Liver (tissue), 8 donors: ENCODE measurements at regions not wholly inside any gene's neighbourhood (a gene's known extent, or its start where the extent isn't known, plus 50 kb on each side); places are given as distances from the start of the nearest gene placed in this dataset.

Source experiments
- DNase-seq: peaks from one replicate; pipeline ENCODE4 v3.0.0-alpha.2; 2017; ENCODE audit warnings: low spot score
- H3K27ac ChIP-seq, 2 donors: one replicate each; pipeline ENCODE4 v1.7.0; 2013; ENCODE audit warnings: inconsistent platforms in 2 of 2, low read length in 2 of 2, control low read depth in 1 of 2, low read depth in 1 of 2, mild to moderate bottlenecking in 1 of 2
- H3K27me3 ChIP-seq, 4 donors: one replicate each; pipeline versions ENCODE4 v1.6.1 to v1.7.0; 2013; ENCODE audit warnings: low read length in 3 of 4, inconsistent platforms in 1 of 4, mild to moderate bottlenecking in 1 of 4, moderate library complexity in 1 of 4; ENCODE audit not compliant: control insufficient read depth in 4 of 4, insufficient read depth in 4 of 4
- H3K36me3 ChIP-seq, 4 donors: one replicate each; pipeline versions ENCODE4 v1.6.1 to v1.7.0; 2013; ENCODE audit warnings: low read length in 3 of 4, mild to moderate bottlenecking in 3 of 4, low read depth in 1 of 4, moderate library complexity in 1 of 4; ENCODE audit not compliant: control insufficient read depth in 4 of 4, insufficient read depth in 3 of 4
- H3K4me1 ChIP-seq, 4 donors: one replicate each; pipeline versions ENCODE4 v1.6.1 to v1.7.0; 2013; ENCODE audit warnings: low read length in 3 of 4, mild to moderate bottlenecking in 3 of 4, moderate library complexity in 1 of 4; ENCODE audit not compliant: control insufficient read depth in 4 of 4, insufficient read depth in 4 of 4
- H3K4me3 ChIP-seq, 3 donors: one replicate each; pipeline versions ENCODE4 v1.6.1 to v1.7.0; 2013; ENCODE audit warnings: low read length in 3 of 3, control low read depth in 1 of 3, low read depth in 1 of 3, mild to moderate bottlenecking in 1 of 3
- H3K9ac ChIP-seq, 2 donors: one replicate each; pipeline ENCODE4 v1.7.0; 2013; ENCODE audit warnings: low read length in 2 of 2, mild to moderate bottlenecking in 2 of 2, moderate library complexity in 2 of 2, control low read depth in 1 of 2, low read depth in 1 of 2
- H3K9me3 ChIP-seq, 4 donors: one replicate each; pipeline versions ENCODE4 v1.6.1 to v1.7.0; 2013; ENCODE audit warnings: low read length in 3 of 4; ENCODE audit not compliant: control insufficient read depth in 4 of 4
- EGR1 ChIP-seq, 2 donors: IDR thresholded peaks; 2 replicates each; pipeline ENCODE4 v1.6.1; 2016 to 2018; ENCODE audit warnings: antibody characterized with exemption in 2 of 2, low read depth in 2 of 2
- FOXA1 ChIP-seq: IDR thresholded peaks from 2 replicates; pipeline ENCODE4 v1.6.1; 2016; ENCODE audit warnings: antibody characterized with exemption
- FOXA2 ChIP-seq: IDR thresholded peaks from 2 replicates; pipeline ENCODE4 v1.6.1; 2016; ENCODE audit warnings: antibody characterized with exemption
- GABPA ChIP-seq, 2 donors: IDR thresholded peaks in 1 of 2; conservative IDR thresholded peaks in 1 of 2; 2 replicates each; pipeline ENCODE4 v1.6.1; 2016; ENCODE audit warnings: antibody characterized with exemption in 2 of 2, mild to moderate bottlenecking in 1 of 2, moderate library complexity in 1 of 2
- HNF4A ChIP-seq, 2 donors: conservative IDR thresholded peaks; 2 replicates each; pipeline ENCODE4 v1.6.1; 2016; ENCODE audit warnings: antibody characterized with exemption in 2 of 2, mild to moderate bottlenecking in 2 of 2
- JUND ChIP-seq, 2 donors: IDR thresholded peaks; 2 replicates each; pipeline ENCODE4 v1.6.1; 2016; ENCODE audit warnings: antibody characterized with exemption in 2 of 2
- NR2F2 ChIP-seq: IDR thresholded peaks from 2 replicates; pipeline ENCODE4 v1.6.1; 2016; ENCODE audit warnings: antibody characterized with exemption
- RAD21 ChIP-seq, 2 donors: IDR thresholded peaks; 2 replicates each; pipeline ENCODE4 v1.6.1; 2016; ENCODE audit warnings: antibody characterized with exemption in 2 of 2, mild to moderate bottlenecking in 2 of 2
- RXRA ChIP-seq, 2 donors: IDR thresholded peaks; 2 replicates each; pipeline ENCODE4 v1.6.1; 2017 to 2018; ENCODE audit warnings: antibody characterized with exemption in 2 of 2, mild to moderate bottlenecking in 1 of 2
- SP1 ChIP-seq: IDR thresholded peaks from 2 replicates; pipeline ENCODE4 v1.6.1; 2018; ENCODE audit warnings: antibody characterized with exemption, mild to moderate bottlenecking
- TAF1 ChIP-seq: conservative IDR thresholded peaks from 2 replicates; pipeline ENCODE4 v1.6.1; 2016; ENCODE audit warnings: antibody characterized with exemption, mild to moderate bottlenecking
- YY1 ChIP-seq: IDR thresholded peaks from 2 replicates; pipeline ENCODE4 v1.6.1; 2016; ENCODE audit warnings: antibody characterized with exemption, mild to moderate bottlenecking
- WGBS: extraction: QIAGEN DNeasy Blood & Tissue Kit; methylation state at CpG from one replicate; pipeline ENCODE4 v1.1.7; 2013; 5-methylcytosine and 5-hydroxymethylcytosine counted together
- TF ChIP-seq, protein P1 (sequence below): IDR thresholded peaks from 2 replicates; pipeline ENCODE4 v1.6.1; 2016; ENCODE audit warnings: antibody characterized with exemption
- TF ChIP-seq, protein P2 (sequence below): fragments of 150-350 bp; IDR thresholded peaks from 2 replicates; pipeline ENCODE4 v1.5.1; 2017; ENCODE audit warnings: improper control_type of control experiment, low read depth, low read length; ENCODE audit not compliant: missing input control
- TF ChIP-seq, protein P3 (sequence below): IDR thresholded peaks from 2 replicates; pipeline ENCODE4 v1.6.1; 2016; ENCODE audit warnings: antibody characterized with exemption
- TF ChIP-seq, protein P4 (sequence below): IDR thresholded peaks from 2 replicates; pipeline ENCODE4 v1.6.1; 2016; ENCODE audit warnings: antibody characterized with exemption
- TF ChIP-seq, protein P5 (sequence below): IDR thresholded peaks from 2 replicates; pipeline ENCODE4 v1.6.1; 2016; ENCODE audit warnings: antibody characterized with exemption, mild to moderate bottlenecking
- donor health status: healthy.
- donor health status: healthy.
- donor health status: healthy.
- donor health status: healthy.
- donor health status: healthy.

DNA sequence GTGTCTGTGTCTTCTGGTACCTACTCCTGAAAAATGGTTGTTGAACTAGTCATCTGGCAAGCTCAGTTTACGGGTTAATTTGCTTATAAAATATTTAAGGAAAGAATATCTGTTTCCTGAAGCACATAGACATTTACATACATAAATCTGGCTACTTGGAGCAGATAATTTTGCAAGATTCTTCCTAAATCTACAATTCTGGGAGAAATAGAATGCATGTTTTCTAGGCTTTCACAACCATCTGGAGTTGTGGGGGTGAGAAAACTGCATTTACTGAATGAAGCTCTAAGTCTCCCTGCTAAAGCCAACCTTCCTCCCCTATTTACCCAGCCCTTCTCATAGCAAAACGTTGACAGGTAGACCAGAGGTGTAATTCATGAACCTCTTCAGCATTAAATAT lies 393.7 kb upstream of the ARGLU1 start:
- H3K9me3 ChIP-seq: no peaks in the 10 kb centered on the region
- no peak overlapping the region for H3K9ac ChIP-seq
- peaks cover 5 to 17% (median 13%) of the 10 kb centered on the region in 4 donors for H3K4me1 ChIP-seq
- no peaks in the 10 kb centered on the region for H3K36me3 ChIP-seq
- no peak overlapping the region for H3K4me3 ChIP-seq
- 76% methylated on average over 2 of the region's 2 CpGs for WGBS
- no peak for DNase-seq
- TF ChIP-seq, protein P1, sequence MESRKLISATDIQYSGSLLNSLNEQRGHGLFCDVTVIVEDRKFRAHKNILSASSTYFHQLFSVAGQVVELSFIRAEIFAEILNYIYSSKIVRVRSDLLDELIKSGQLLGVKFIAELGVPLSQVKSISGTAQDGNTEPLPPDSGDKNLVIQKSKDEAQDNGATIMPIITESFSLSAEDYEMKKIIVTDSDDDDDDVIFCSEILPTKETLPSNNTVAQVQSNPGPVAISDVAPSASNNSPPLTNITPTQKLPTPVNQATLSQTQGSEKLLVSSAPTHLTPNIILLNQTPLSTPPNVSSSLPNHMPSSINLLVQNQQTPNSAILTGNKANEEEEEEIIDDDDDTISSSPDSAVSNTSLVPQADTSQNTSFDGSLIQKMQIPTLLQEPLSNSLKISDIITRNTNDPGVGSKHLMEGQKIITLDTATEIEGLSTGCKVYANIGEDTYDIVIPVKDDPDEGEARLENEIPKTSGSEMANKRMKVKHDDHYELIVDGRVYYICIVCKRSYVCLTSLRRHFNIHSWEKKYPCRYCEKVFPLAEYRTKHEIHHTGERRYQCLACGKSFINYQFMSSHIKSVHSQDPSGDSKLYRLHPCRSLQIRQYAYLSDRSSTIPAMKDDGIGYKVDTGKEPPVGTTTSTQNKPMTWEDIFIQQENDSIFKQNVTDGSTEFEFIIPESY: no peak
- TF ChIP-seq, protein P2, sequence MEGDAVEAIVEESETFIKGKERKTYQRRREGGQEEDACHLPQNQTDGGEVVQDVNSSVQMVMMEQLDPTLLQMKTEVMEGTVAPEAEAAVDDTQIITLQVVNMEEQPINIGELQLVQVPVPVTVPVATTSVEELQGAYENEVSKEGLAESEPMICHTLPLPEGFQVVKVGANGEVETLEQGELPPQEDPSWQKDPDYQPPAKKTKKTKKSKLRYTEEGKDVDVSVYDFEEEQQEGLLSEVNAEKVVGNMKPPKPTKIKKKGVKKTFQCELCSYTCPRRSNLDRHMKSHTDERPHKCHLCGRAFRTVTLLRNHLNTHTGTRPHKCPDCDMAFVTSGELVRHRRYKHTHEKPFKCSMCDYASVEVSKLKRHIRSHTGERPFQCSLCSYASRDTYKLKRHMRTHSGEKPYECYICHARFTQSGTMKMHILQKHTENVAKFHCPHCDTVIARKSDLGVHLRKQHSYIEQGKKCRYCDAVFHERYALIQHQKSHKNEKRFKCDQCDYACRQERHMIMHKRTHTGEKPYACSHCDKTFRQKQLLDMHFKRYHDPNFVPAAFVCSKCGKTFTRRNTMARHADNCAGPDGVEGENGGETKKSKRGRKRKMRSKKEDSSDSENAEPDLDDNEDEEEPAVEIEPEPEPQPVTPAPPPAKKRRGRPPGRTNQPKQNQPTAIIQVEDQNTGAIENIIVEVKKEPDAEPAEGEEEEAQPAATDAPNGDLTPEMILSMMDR: no peak
- no peak for TF ChIP-seq NR2F2
- no peaks in the 10 kb centered on the region for H3K27me3 ChIP-seq
- no peak overlapping the region for H3K27ac ChIP-seq

DNA sequence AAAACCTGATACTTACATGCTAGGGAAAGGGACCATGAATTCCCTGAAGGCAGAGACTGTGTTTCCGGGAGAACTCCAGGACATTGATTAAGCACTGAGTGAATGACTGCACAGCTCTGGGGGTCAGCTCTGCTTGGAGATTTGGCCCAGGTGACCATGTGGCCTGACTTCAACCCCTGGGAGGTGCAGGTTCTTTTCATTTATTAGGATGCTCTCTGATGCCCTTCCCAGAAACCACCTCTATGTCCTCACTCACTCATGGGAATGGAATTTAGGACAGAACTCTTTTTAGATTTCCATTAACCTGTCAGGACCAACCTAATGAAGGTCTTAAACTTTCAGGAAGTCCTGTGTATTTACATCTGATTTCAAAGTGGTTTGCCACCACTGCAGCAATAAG lies 393.3 kb upstream of the ARGLU1 start:
- TF ChIP-seq, protein P3, sequence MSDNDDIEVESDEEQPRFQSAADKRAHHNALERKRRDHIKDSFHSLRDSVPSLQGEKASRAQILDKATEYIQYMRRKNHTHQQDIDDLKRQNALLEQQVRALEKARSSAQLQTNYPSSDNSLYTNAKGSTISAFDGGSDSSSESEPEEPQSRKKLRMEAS: no peak
- TF ChIP-seq GABPA (IDR thresholded peaks at IDR 0.05 in 1 of 2, conservative IDR thresholded peaks at IDR 0.05 in 1 of 2): no peak
- no peak for TF ChIP-seq RAD21 (IDR thresholded peaks at IDR 0.05)
- TF ChIP-seq HNF4A (conservative IDR thresholded peaks at IDR 0.05): peak in 1 of 2 donors; percentile 4
- TF ChIP-seq JUND (IDR thresholded peaks at IDR 0.05): peak in 1 of 2 donors; percentile 14
- TF ChIP-seq TAF1: no peak
- TF ChIP-seq RXRA (IDR thresholded peaks at IDR 0.05): no peak
- TF ChIP-seq, protein P4, sequence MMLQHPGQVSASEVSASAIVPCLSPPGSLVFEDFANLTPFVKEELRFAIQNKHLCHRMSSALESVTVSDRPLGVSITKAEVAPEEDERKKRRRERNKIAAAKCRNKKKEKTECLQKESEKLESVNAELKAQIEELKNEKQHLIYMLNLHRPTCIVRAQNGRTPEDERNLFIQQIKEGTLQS: no peak
- no peak for TF ChIP-seq YY1
- no peak for TF ChIP-seq NR2F2
- TF ChIP-seq, protein P5, sequence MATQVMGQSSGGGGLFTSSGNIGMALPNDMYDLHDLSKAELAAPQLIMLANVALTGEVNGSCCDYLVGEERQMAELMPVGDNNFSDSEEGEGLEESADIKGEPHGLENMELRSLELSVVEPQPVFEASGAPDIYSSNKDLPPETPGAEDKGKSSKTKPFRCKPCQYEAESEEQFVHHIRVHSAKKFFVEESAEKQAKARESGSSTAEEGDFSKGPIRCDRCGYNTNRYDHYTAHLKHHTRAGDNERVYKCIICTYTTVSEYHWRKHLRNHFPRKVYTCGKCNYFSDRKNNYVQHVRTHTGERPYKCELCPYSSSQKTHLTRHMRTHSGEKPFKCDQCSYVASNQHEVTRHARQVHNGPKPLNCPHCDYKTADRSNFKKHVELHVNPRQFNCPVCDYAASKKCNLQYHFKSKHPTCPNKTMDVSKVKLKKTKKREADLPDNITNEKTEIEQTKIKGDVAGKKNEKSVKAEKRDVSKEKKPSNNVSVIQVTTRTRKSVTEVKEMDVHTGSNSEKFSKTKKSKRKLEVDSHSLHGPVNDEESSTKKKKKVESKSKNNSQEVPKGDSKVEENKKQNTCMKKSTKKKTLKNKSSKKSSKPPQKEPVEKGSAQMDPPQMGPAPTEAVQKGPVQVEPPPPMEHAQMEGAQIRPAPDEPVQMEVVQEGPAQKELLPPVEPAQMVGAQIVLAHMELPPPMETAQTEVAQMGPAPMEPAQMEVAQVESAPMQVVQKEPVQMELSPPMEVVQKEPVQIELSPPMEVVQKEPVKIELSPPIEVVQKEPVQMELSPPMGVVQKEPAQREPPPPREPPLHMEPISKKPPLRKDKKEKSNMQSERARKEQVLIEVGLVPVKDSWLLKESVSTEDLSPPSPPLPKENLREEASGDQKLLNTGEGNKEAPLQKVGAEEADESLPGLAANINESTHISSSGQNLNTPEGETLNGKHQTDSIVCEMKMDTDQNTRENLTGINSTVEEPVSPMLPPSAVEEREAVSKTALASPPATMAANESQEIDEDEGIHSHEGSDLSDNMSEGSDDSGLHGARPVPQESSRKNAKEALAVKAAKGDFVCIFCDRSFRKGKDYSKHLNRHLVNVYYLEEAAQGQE: no peak
- no peak for TF ChIP-seq FOXA1
- TF ChIP-seq, protein P1: no peak
- no peak for TF ChIP-seq SP1
- no peak for TF ChIP-seq EGR1 (IDR thresholded peaks at IDR 0.05; ENCODE audit: low read depth in 2 of 2)
- no peak for TF ChIP-seq FOXA2
- no peaks in the 10 kb centered on the region for H3K27me3 ChIP-seq
- H3K36me3 ChIP-seq: no peaks in the 10 kb centered on the region
- peaks cover 5 to 17% (median 13%) of the 10 kb centered on the region in 4 donors for H3K4me1 ChIP-seq
- DNase-seq: no peak
- peaks cover 0 to 1% (median 0%) of the 10 kb centered on the region in 4 donors for H3K9me3 ChIP-seq
- H3K4me3 ChIP-seq: peak overlapping the region in 1 of 3 donors; percentile 14
- WGBS: 89% methylated on average over 1 of the region's 1 CpG
- no peak overlapping the region for H3K27ac ChIP-seq
- H3K9ac ChIP-seq: no peak overlapping the region
